Epithelial cell of proximal tubule (primary cell): ENCODE measurements at regions not wholly inside any gene's neighbourhood (a gene's known extent, or its start where the extent isn't known, plus 50 kb on each side); places are given as distances from the start of the nearest gene placed in this dataset.
"Not testable (repeated sequence)": the region's sequence is repeated elsewhere in the genome, so short reads cannot be mapped to it uniquely, and the experiment has no call there.

Experiments
- DNase-seq: peaks from one replicate; pipeline ENCODE4 v3.0.0-alpha.2; 2011; ENCODE audit warnings: low read depth
- H3K4me3 ChIP-seq: 2 replicates; pipeline ENCODE4 v1.5.1; 2011; ENCODE audit warnings: low read depth, mild to moderate bottlenecking, low read length
- TF ChIP-seq, protein P1 (sequence below): conservative IDR thresholded peaks from 2 replicates; pipeline ENCODE4 v1.5.1; 2012; ENCODE audit warnings: low read depth, mild to moderate bottlenecking, low read length

DNA sequence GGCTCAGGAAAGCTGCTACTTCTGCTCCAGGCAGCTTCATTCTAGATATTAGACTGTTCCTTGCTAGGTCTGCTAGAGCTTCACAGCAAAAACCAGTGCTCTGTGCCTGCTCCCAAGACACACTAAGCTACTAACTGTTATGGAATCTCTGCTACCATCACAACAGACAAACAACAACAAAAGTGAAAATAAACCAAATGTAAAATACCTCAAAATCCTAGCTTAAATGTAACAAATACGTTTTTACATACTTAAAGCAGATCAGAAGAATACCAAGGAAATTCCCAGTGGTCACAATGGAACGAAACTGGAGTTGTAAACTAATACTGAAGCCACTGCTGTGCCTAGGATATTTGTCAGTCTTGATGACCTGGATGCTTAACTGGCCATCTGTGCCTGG lies 84.6 kb upstream of the EZR start:
- TF ChIP-seq, protein P1, sequence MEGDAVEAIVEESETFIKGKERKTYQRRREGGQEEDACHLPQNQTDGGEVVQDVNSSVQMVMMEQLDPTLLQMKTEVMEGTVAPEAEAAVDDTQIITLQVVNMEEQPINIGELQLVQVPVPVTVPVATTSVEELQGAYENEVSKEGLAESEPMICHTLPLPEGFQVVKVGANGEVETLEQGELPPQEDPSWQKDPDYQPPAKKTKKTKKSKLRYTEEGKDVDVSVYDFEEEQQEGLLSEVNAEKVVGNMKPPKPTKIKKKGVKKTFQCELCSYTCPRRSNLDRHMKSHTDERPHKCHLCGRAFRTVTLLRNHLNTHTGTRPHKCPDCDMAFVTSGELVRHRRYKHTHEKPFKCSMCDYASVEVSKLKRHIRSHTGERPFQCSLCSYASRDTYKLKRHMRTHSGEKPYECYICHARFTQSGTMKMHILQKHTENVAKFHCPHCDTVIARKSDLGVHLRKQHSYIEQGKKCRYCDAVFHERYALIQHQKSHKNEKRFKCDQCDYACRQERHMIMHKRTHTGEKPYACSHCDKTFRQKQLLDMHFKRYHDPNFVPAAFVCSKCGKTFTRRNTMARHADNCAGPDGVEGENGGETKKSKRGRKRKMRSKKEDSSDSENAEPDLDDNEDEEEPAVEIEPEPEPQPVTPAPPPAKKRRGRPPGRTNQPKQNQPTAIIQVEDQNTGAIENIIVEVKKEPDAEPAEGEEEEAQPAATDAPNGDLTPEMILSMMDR, result no peak
- no peak overlapping the region for H3K4me3 ChIP-seq
- no peak for DNase-seq

DNA sequence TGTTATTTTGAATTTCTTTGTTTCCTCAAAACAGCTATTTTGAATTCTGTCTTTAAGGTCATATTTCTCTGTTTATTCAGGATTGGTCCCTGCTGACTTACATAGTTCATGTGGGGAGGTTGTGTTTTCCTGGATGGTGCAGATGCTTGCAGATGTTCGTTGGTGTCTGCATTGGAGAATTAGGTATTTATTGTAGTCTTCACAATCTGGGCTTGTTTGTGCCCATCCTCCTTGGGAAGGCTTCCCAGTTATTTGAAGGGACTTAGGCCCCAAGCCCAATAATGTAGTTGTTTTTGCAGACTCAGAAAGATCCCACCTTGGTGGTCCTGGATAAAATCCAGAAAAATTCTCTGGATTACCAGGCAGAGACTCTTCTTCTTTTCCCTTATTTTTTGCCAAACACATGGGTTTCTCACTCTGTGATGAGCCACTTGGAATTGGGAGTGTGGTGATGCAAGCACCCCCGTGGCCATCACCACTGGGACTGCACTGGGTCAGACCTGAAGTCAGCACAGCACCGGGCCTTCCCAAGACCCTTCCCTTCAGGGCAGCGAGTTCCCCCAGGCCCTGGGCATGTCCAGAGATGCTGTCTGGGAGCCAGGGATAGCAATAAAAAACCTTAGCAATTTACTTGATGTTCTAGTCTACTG lies 81.6 kb upstream of the EZR start:
- no peak for DNase-seq
- TF ChIP-seq, protein P1, result no peak
- no peak overlapping the region for H3K4me3 ChIP-seq

DNA sequence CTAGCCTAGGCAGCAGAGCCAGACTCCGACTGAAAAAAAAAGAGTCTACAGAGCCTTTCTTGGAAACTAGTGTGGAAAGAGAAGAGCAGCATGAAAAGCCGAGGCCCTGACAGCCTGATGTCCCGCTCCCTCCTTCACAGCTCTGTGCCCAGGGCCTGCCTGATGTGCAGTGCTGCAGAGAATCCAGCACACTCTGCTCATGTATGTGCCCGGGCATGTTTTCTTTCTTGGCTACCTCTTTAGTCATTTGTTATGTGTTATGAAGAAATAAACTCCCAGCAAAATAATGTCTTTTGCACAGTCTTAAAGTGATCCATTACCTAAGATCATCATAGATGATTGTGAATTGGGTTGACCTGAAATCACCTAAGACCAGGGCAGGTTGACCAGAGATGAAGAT lies 78.1 kb upstream of the EZR start:
- no peak overlapping the region for H3K4me3 ChIP-seq
- TF ChIP-seq, protein P1, result no peak
- no peak for DNase-seq

DNA sequence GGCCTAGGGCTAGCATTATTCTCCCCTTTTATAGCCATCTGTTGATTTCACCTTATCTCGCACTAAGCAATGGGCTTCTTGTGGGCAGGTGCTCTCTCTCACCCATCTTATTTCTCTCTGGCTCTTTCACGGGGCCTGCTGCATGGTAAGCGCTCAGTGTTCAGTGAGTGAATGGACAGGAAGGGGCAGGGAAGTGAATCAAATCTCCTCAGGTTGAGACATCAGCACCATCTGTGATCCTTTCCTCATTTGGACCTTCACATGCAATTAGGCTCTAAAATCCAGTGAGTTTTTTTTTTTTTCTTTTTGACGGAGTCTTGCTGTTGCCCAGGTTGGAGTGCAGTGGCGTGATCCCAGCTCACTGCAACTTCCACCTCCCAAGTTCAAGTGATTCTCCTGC lies 76.5 kb upstream of the EZR start:
- no peak for DNase-seq
- H3K4me3 ChIP-seq, result no peak overlapping the region
- TF ChIP-seq, protein P1, result no peak

DNA sequence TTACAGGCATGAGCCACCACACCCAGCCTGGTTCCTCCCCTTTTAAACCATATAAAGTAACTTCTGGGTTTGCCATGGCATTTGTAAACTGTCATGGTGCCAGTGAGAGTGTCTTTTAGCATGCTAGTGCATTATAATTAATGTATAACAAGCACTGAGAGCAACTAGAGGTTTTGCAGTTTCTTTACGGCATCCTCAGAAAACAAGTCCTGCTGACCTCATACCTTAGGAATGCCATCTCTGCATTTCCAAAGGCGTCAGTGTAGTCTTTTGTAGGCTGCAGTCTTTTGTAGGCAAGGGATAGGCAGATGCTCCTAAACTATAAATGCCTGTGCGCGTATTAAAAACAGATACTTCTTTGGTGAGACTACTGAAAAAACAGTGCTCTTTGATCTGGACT lies 75.0 kb upstream of the EZR start:
- H3K4me3 ChIP-seq, result no peak overlapping the region
- peak; percentile 75 for DNase-seq
- TF ChIP-seq, protein P1, result no peak

DNA sequence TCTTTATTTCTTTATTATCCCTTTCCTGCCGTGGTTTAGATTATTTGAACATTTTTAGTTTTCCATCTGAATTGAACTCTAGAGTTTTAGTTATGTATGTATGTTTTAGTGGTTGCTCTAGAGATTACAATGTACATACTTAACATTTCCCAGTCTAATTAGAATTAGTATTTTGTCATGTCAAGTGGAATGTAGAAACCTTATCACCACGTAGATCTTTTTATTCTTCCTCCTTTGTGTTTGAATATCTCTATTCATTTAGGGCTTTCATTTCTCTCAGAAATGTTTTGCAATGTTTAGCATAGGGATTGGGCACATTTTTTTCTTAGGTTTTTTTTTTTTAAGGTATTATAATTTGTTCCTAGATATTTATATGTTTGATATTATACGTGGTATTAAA lies 73.1 kb upstream of the EZR start:
- TF ChIP-seq, protein P1, result no peak
- no peak for DNase-seq
- no peak overlapping the region for H3K4me3 ChIP-seq

DNA sequence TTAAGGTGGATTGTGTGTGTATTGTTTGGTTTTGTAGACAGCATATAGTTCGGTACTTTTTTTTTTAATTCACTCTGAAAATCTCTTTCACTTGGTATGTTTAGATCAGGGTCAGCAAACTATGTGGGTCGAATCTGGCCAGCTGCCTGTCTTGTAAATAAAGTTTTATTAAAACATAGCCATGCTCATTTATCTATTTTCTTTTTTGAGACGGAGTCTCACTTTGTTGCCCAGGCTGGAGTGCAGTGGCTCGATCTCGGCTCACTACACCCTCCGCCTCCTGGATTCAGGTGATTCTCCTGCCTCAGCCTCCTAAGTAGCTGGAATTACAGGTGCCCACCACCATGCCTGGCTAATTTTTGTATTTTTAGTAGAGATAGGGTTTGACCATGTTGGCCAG lies 72.4 kb upstream of the EZR start:
- not testable (repeated sequence) for DNase-seq, H3K4me3 ChIP-seq

DNA sequence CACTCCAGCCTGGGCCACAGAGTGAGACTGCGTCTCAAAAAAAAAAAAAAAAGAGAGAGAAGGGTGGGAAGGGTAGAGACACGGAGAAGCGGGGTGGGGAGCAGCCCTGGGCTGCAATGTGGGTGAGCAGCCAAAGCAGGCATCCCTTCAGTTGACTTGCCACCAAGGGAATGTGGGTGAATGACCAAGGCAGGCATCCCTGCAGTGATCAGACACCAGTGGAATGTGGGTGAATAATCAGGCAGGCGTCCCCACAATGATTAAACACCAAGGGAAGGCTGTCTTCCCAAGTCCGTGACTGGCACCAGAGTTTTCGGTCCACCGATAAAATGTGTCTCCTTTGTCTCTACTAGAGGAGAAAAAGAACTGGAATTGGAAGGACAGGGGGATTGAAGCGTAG lies 69.0 kb upstream of the EZR start:
- not testable (repeated sequence) for DNase-seq, H3K4me3 ChIP-seq

DNA sequence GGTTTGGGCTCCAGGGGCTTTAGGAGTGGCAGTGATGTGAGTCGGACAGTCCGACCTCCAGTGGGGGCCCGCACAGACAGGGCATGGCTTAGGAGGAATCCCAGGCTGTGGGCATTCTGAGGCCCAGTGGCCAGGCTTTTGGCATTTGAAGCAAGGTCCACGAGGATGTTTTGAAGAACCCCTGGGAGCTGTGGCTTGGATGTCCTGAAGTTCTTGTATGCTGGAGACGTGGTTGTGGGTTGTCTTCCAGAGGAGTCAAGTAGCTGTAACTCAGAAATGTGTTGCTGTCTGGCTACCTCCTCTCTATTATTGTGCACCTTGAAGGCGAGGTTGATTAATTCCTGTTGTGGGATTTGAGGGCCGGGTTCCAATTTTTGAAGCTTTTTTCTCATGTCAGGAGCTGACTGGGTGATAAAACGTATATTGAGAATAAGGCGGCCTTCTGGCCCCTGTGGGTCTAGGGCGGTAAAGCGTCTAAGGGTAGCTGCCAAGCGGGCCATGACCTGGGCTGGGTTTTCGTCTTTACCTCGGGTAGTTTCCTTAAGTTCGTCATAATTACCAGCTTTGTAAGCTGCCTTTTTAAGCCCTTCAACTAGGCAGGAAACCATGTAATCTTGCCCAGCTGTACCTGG lies 67.3 kb upstream of the EZR start:
- DNase-seq, result not testable (repeated sequence)

DNA sequence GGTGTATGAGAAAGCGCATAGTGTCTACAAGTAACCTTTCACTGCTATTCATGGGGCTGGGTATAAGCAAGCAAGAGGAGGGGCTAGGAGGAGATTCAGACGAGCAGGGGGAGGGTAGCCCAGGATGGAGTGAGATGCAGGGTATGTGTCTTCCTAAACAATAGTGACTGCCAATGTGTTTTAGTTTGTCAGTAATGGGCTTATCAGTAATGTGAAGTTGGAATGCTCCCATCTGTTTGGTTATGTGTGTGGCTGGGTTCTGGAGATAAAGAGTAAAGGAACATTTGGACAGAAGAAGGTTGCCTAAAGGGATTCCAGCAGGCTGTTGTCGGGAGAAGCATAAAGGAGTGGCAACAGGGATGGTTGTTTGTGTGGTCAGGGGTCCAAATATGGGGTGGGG lies 62.7 kb upstream of the EZR start:
- DNase-seq, result not testable (repeated sequence)

More for the DNA sequence above, 67.3 kb upstream of the EZR start:
- not testable (repeated sequence) for H3K4me3 ChIP-seq

DNA sequence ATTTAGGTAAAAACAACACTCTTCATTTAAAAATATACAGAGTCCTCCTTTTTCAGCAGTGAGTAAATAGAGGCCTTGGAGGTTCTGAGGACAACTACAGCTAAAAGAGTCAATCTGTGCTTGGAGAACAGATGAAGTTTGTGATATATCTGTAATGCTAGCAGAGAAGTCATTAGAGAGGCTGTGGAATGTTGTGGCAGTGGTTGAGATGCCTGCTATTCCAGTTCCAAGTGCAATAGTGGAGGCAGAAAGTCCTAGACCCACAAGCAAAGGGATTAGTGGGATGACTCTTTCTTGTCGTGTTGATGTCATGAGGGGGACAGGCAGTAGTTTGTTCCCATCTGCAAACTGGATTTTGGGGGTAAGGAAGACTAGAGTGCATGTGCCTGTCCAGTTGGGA lies 62.1 kb upstream of the EZR start:
- not testable (repeated sequence) for DNase-seq, H3K4me3 ChIP-seq

More for the DNA sequence above, 62.7 kb upstream of the EZR start:
- not testable (repeated sequence) for H3K4me3 ChIP-seq
